B cell (primary cell): ENCODE measurements at regions not wholly inside any gene's neighbourhood (a gene's known extent, or its start where the extent isn't known, plus 50 kb on each side); places are given as distances from the start of the nearest gene placed in this dataset.

Source experiments
- CTCF ChIP-seq: fragments of 200-600 bp; IDR thresholded peaks from one replicate; pipeline ENCODE4 v1.8.0; 2022; ENCODE audit warnings: antibody characterized with exemption, mild to moderate bottlenecking
- EZH2 ChIP-seq: IDR thresholded peaks from 2 replicates; pipeline ENCODE4 v1.6.1; 2012; ENCODE audit warnings: borderline replicate concordance, low read depth, mild to moderate bottlenecking, moderate library complexity, low read length; ENCODE audit not compliant: insufficient read depth, poor library complexity, severe bottlenecking

DNA sequence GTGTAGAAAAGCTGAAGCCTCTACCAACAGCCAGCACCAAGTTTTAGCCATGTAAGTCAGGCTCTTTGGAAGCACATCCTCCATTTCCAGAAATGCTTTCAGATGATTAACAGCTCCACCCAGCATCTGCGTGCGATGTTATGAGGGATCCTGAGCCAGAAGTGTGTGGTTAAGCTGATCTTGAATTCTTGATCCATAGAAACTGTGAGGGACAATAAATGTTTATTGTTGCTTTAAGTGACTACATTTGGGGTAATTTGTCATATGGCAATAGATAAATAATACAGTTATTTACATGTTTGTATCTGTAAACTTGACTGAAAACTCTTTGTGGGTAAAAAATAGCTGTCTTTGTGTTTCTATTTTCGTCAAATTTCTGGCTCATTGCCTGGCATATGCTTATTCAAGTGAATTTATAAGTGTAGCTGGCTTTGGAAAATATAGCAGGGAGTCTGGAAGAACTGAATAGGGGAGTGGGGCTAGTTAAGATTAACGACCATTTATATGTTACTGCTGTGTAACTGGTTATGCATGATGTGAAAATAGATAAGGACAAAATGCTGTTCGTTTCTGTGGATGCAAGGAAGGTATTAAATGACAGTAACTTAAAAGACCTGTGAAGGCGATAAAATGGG, 234.1 kb downstream of the LRRC70 start:
- TF ChIP-seq EZH2, result no peak
- no peak for TF ChIP-seq CTCF
